Gastroesophageal sphincter (tissue), 4 donors: ENCODE measurements at regions not wholly inside any gene's neighbourhood (a gene's known extent, or its start where the extent isn't known, plus 50 kb on each side); places are given as distances from the start of the nearest gene placed in this dataset.

ENCODE experiments used
- ATAC-seq: fragments of 150-250 bp; one replicate; pipeline ENCODE4 v1.9.1; 2016; ENCODE audit warnings: mild to moderate bottlenecking, moderate library complexity
- H3K27ac ChIP-seq, 4 donors: fragments of 200-600 bp; sonication (generic) in 3 of 4; 1 replicate in 3 of 4; 2 replicates in 1 of 4; pipeline ENCODE4 v1.5.1; 2016 to 2019
- H3K27me3 ChIP-seq: fragments of 200-600 bp; sonication (generic); one replicate; pipeline ENCODE4 v1.5.1; 2019
- H3K36me3 ChIP-seq, 2 donors: fragments of 200-600 bp; sonication (generic); one replicate each; pipeline ENCODE4 v1.5.1; 2019; ENCODE audit warnings: control low read depth in 1 of 2
- H3K4me1 ChIP-seq, 3 donors: fragments of 200-600 bp; sonication (generic); 1 replicate in 2 of 3; 2 replicates in 1 of 3; pipeline ENCODE4 v1.5.1; 2016 to 2019; ENCODE audit warnings: control low read depth in 2 of 3
- H3K4me3 ChIP-seq, 2 donors: fragments of 200-600 bp; sonication (generic); one replicate each; pipeline ENCODE4 v1.5.1; 2019; ENCODE audit warnings: mild to moderate bottlenecking in 1 of 2, moderate library complexity in 1 of 2
- H3K9me3 ChIP-seq, 3 donors: fragments of 200-600 bp; sonication (generic); one replicate each; pipeline ENCODE4 v1.5.1; 2017 to 2019; ENCODE audit warnings: control low read depth in 2 of 3
- EP300 ChIP-seq: sonication (generic); formaldehyde crosslinking; IDR thresholded peaks from one replicate; pipeline ENCODE4 v1.6.1; 2017; ENCODE audit warnings: antibody characterized with exemption, mild to moderate bottlenecking
- POLR2A ChIP-seq, 2 donors: fragments of 450-650 bp; IDR thresholded peaks; one replicate each; pipeline ENCODE4 v1.6.1; 2017; ENCODE audit warnings: antibody characterized with exemption in 2 of 2, mild to moderate bottlenecking in 2 of 2, moderate library complexity in 1 of 2
- POLR2AphosphoS5 ChIP-seq: sonication (generic); formaldehyde crosslinking; IDR thresholded peaks from one replicate; pipeline ENCODE4 v1.6.1; 2017; ENCODE audit warnings: antibody characterized with exemption
- WGBS, 2 donors: methylation state at CpG; one replicate each; pipeline ENCODE4 v1.1.5; 2018; ENCODE audit warnings: low coverage in 1 of 2; 5-methylcytosine and 5-hydroxymethylcytosine counted together
- TF ChIP-seq, protein P1 (sequence below), 4 experiments: fragments of 200-600 bp in 2 of 4; fragments of 450-650 bp in 2 of 4; sonication (generic) in 1 of 4; IDR thresholded peaks; one replicate each; pipeline ENCODE4 v1.5.1; 2017 to 2019; ENCODE audit warnings: antibody characterized with exemption in 4 of 4, mild to moderate bottlenecking in 2 of 4, moderate library complexity in 2 of 4

DNA sequence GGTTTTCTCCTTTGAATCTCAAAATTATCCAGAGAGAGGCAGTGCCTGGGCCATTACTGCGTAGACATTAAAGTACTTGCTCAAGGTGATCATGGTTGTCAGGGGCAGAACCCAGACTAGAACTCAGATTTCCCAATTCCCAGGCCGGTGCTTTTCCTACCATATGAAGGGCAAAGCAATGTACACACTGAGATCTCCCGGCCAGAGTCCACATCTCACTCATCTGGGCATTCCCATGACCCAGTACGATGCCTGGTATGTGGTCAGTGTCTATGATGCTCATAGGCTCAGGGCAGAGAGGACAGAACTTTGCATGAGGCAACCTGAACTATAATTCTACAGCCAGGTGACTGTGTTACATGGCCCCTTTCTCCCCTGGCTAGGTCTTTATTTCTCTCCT is 531.4 kb downstream of the TDRD15 start:
- no peaks in the 10 kb centered on the region for H3K4me1 ChIP-seq
- no peaks in the 10 kb centered on the region for H3K36me3 ChIP-seq
- no peak for ATAC-seq
- TF ChIP-seq EP300, result no peak
- TF ChIP-seq POLR2AphosphoS5, result no peak
- TF ChIP-seq POLR2A (IDR thresholded peaks at IDR 0.05), result no peak
- TF ChIP-seq, protein P1, sequence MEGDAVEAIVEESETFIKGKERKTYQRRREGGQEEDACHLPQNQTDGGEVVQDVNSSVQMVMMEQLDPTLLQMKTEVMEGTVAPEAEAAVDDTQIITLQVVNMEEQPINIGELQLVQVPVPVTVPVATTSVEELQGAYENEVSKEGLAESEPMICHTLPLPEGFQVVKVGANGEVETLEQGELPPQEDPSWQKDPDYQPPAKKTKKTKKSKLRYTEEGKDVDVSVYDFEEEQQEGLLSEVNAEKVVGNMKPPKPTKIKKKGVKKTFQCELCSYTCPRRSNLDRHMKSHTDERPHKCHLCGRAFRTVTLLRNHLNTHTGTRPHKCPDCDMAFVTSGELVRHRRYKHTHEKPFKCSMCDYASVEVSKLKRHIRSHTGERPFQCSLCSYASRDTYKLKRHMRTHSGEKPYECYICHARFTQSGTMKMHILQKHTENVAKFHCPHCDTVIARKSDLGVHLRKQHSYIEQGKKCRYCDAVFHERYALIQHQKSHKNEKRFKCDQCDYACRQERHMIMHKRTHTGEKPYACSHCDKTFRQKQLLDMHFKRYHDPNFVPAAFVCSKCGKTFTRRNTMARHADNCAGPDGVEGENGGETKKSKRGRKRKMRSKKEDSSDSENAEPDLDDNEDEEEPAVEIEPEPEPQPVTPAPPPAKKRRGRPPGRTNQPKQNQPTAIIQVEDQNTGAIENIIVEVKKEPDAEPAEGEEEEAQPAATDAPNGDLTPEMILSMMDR (IDR thresholded peaks at IDR 0.05), result no peak
- WGBS, 2 donors, result 89% methylated on average over 3 to 4 of the region's 4 CpGs
- no peaks in the 10 kb centered on the region for H3K27me3 ChIP-seq
- H3K27ac ChIP-seq, result no peak overlapping the region
- H3K9me3 ChIP-seq, result no peaks in the 10 kb centered on the region
- H3K4me3 ChIP-seq, result no peak overlapping the region

DNA sequence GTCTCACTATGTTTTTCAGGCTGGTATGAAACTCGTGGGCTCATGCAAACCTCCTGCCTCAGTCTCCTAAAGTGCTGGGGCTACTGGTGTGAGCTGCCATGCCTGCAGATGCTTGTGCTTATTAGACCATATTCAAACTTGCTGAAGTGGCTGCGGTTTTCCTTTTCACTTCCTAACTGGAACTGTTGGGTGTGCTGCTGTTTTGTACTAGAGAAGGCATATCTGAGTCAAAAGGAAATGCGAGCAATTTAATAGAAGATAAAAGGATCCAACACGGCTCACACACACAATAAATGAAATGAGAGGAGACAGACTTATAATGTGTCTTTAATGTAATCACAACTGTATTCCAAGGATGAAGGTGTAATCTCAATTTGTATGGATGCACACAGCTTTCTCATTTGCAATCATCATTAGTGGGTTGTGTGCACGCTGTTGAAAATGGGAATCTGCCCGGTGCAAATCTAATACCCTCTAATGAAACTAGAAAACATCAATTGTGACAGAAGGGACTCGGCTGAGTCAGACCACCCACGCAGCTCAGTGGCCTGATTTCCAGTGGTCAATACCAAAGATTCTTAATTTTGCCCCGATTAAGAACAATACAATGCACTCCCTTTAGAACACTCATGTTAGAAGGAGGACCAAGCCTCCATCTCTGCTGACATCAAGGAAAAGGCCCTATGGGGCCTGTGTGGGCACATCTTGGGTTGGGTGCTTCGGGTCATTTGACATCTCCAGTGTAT is 532.7 kb downstream of the TDRD15 start:
- no peak for TF ChIP-seq POLR2AphosphoS5
- no peaks in the 10 kb centered on the region for H3K27me3 ChIP-seq
- ATAC-seq, result no peak

GRCh38 chr2:21657445-21657844 is 533.7 kb downstream of the TDRD15 start:
- TF ChIP-seq, protein P1 (IDR thresholded peaks at IDR 0.05), result no peak
- no peak for TF ChIP-seq EP300
- TF ChIP-seq POLR2A (IDR thresholded peaks at IDR 0.05), result no peak
- no peak for TF ChIP-seq POLR2AphosphoS5
- H3K4me1 ChIP-seq, result no peaks in the 10 kb centered on the region
- H3K27ac ChIP-seq, result no peak overlapping the region
- H3K36me3 ChIP-seq, result no peaks in the 10 kb centered on the region
- H3K4me3 ChIP-seq, result no peak overlapping the region
- no peaks in the 10 kb centered on the region for H3K27me3 ChIP-seq
- WGBS, 2 donors, result 47 to 61% methylated on average over 2 of the region's 2 CpGs
- ATAC-seq, result no peak
- H3K9me3 ChIP-seq, result no peaks in the 10 kb centered on the region

More for the DNA sequence above, 532.7 kb downstream of the TDRD15 start:
- Histone ChIP-seq H3K4me3 (no peak overlapping the region), H3K36me3 (no peaks in the 10 kb centered on the region), H3K4me1 (no peaks in the 10 kb centered on the region), H3K27ac (no peak overlapping the region), H3K9me3 (no peaks in the 10 kb centered on the region)
- WGBS, 2 donors, result 82 to 83% methylated on average over 7 to 9 of the region's 10 CpGs

DNA sequence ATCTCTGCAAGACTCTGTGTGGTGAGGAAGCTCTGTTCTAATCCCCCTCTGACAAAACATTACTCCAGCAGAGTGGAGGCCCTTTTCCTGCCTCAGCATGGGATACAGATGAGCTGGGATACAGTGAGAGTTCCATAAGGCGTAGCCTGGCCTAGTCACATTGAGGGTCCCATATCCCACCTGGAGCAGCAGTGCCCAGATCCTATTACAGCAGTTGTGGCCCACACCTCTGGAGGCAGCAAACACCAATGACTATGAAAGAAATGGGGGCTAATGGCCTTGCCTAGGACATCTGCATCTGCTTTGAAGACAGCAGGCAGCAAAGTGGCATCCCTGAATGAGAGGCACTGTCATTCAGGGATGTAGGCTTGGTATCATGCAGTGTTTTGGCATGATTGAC is 534.5 kb downstream of the TDRD15 start:
- Histone ChIP-seq H3K36me3 (no peaks in the 10 kb centered on the region), H3K4me3 (no peak overlapping the region), H3K27ac (no peak overlapping the region), H3K27me3 (no peaks in the 10 kb centered on the region), H3K4me1 (no peaks in the 10 kb centered on the region), H3K9me3 (no peaks in the 10 kb centered on the region)
- no peak for ATAC-seq
- 100% methylated on average over 1 of the region's 1 CpG; no CpG with 5 or more reads in 1 of the 2 donors for WGBS, 2 donors
- TF ChIP-seq EP300 (no peak), POLR2A (IDR thresholded peaks at IDR 0.05) (no peak), POLR2AphosphoS5 (no peak)
- TF ChIP-seq, protein P1 (IDR thresholded peaks at IDR 0.05), result no peak

GRCh38 chr2:21658907-21659477 is 535.2 kb downstream of the TDRD15 start:
- no peak overlapping the region for H3K27ac ChIP-seq
- H3K36me3 ChIP-seq, result no peaks in the 10 kb centered on the region
- H3K9me3 ChIP-seq, result no peaks in the 10 kb centered on the region
- WGBS, 2 donors, result 38 to 41% methylated on average over 6 to 8 of the region's 8 CpGs
- TF ChIP-seq, protein P1 (IDR thresholded peaks at IDR 0.05), result no peak
- no peak for TF ChIP-seq EP300
- TF ChIP-seq POLR2A (IDR thresholded peaks at IDR 0.05), result no peak
- no peak for TF ChIP-seq POLR2AphosphoS5
- H3K4me3 ChIP-seq, result no peak overlapping the region
- no peaks in the 10 kb centered on the region for H3K27me3 ChIP-seq
- H3K4me1 ChIP-seq, result no peaks in the 10 kb centered on the region
- no peak for ATAC-seq
